Adipose tissue (tissue), 3 donors: ENCODE measurements at regions not wholly inside any gene's neighbourhood (a gene's known extent, or its start where the extent isn't known, plus 50 kb on each side); places are given as distances from the start of the nearest gene placed in this dataset.

ENCODE experiments used
- H3K27ac ChIP-seq: one replicate; pipeline ENCODE4 v1.5.1; 2013; ENCODE audit warnings: low read depth, low read length
- WGBS, 3 donors: extraction: QIAGEN DNeasy Blood & Tissue Kit; methylation state at CpG; one replicate each; pipeline ENCODE4 v1.1.7; 2013; 5-methylcytosine and 5-hydroxymethylcytosine counted together
- donor health status: healthy with polysubstance abuse.
- donor health status: Bipolar disorder and iron deficiency.
- donor health status: healthy.

- no peak overlapping the region for H3K27ac ChIP-seq
- whole genome bisulfite sequencing, 3 donors = 95 to 98% (median 97%) methylated on average over 11 of the region's 11 CpGs
These were observed 122.0 kb upstream of the AHR start for GRCh38 chr7:17176371-17177032.

- H3K27ac ChIP-seq = no peak overlapping the region
- 82 to 96% (median 94%) methylated on average over 2 of the region's 2 CpGs for WGBS, 3 donors
These were observed 119.9 kb upstream of the AHR start for GRCh38 chr7:17178545-17178944.

GRCh38 chr7:17181482-17181881, 117.0 kb upstream of the AHR start:
- 77 to 100% (median 90%) methylated on average over 3 of the region's 3 CpGs for WGBS, 3 donors
- H3K27ac ChIP-seq = no peak overlapping the region

- WGBS, 3 donors = 55 to 70% (median 60%) methylated on average over 2 of the region's 2 CpGs
- no peak overlapping the region for H3K27ac ChIP-seq
These were observed 114.7 kb upstream of the AHR start for GRCh38 chr7:17183630-17184328.

- WGBS, 3 donors = 70 to 79% (median 71%) methylated on average over 4 of the region's 4 CpGs
These were observed 113.4 kb upstream of the AHR start for GRCh38 chr7:17184805-17185689.

GRCh38 chr7:17185690-17186070, 112.8 kb upstream of the AHR start:
- H3K27ac ChIP-seq = no peak overlapping the region
- 54 to 73% (median 58%) methylated on average over 4 of the region's 4 CpGs for WGBS, 3 donors

More at GRCh38 chr7:17184805-17185689, 113.4 kb upstream of the AHR start:
- no peak overlapping the region for H3K27ac ChIP-seq

- H3K27ac ChIP-seq = no peak overlapping the region
- 79 to 95% (median 93%) methylated on average over 2 of the region's 2 CpGs for WGBS, 3 donors
These were observed 111.5 kb upstream of the AHR start for GRCh38 chr7:17186745-17187530.

- 57 to 72% (median 60%) methylated on average over 5 of the region's 5 CpGs for WGBS, 3 donors
- no peak overlapping the region for H3K27ac ChIP-seq
These were observed 103.8 kb upstream of the AHR start for GRCh38 chr7:17194656-17195055.

- no peak overlapping the region for H3K27ac ChIP-seq
- 86 to 92% (median 88%) methylated on average over 2 of the region's 2 CpGs for WGBS, 3 donors
These were observed 102.9 kb upstream of the AHR start for GRCh38 chr7:17195576-17195975.

GRCh38 chr7:17205910-17206309, 92.5 kb upstream of the AHR start:
- H3K27ac ChIP-seq = no peak overlapping the region

GRCh38 chr7:17206349-17206905, 92.0 kb upstream of the AHR start:
- WGBS, 3 donors = 79 to 94% (median 92%) methylated on average over 3 of the region's 3 CpGs
- H3K27ac ChIP-seq = no peak overlapping the region

More at GRCh38 chr7:17205910-17206309, 92.5 kb upstream of the AHR start:
- 71 to 86% (median 72%) methylated on average over 3 of the region's 3 CpGs for WGBS, 3 donors

- 44 to 82% (median 51%) methylated on average over 1 of the region's 1 CpG for WGBS, 3 donors
- H3K27ac ChIP-seq = no peak overlapping the region
These were observed 91.2 kb upstream of the AHR start for GRCh38 chr7:17207220-17207619.

- WGBS, 3 donors = 61 to 91% (median 81%) methylated on average over 3 of the region's 3 CpGs
- no peak overlapping the region for H3K27ac ChIP-seq
These were observed 89.4 kb upstream of the AHR start for GRCh38 chr7:17209101-17209500.

- WGBS, 3 donors = 79 to 99% (median 97%) methylated on average over 1 of the region's 1 CpG
- no peak overlapping the region for H3K27ac ChIP-seq
These were observed 87.1 kb upstream of the AHR start for GRCh38 chr7:17211307-17211836.

- no peak overlapping the region for H3K27ac ChIP-seq
These were observed 86.3 kb upstream of the AHR start for GRCh38 chr7:17212188-17212587.

- WGBS, 3 donors = 91 to 92% (median 92%) methylated on average over 2 of the region's 2 CpGs
- no peak overlapping the region for H3K27ac ChIP-seq
These were observed 70.5 kb upstream of the AHR start for GRCh38 chr7:17227766-17228490.

GRCh38 chr7:17229228-17229627, 69.2 kb upstream of the AHR start:
- 87 to 88% (median 87%) methylated on average over 2 of the region's 2 CpGs for WGBS, 3 donors
- no peak overlapping the region for H3K27ac ChIP-seq
